Neural cell (in vitro differentiated cells): ENCODE measurements at regions not wholly inside any gene's neighbourhood (a gene's known extent, or its start where the extent isn't known, plus 50 kb on each side); places are given as distances from the start of the nearest gene placed in this dataset.

Source experiments
- H2AFZ ChIP-seq: fragments of 200-600, 300-800 bp; sonication (generic), shearing (Covaris generic); 2 replicates; pipeline ENCODE4 v1.6.0; 2014; ENCODE audit warnings: low read depth, mild to moderate bottlenecking, antibody characterized with exemption, low read length, moderate library complexity
- H3F3A ChIP-seq: fragments of 200-600 bp; shearing (Covaris generic); 2 replicates; pipeline ENCODE4 v1.6.1; 2016; ENCODE audit warnings: mild to moderate bottlenecking, moderate library complexity, mixed read lengths, antibody characterized with exemption, low read length; ENCODE audit not compliant: insufficient read depth, poor library complexity, severe bottlenecking
- H3K27ac ChIP-seq: fragments of 200-600, 300-800 bp; sonication (generic), shearing (Covaris generic); 2 replicates; pipeline ENCODE4 v1.5.1; 2014; ENCODE audit warnings: mild to moderate bottlenecking, low read length, moderate library complexity
- H3K27me3 ChIP-seq: fragments of 300-800, 200-600 bp; sonication (generic), shearing (Covaris generic); 2 replicates; pipeline ENCODE4 v1.6.0; 2014; ENCODE audit warnings: mild to moderate bottlenecking, low read depth, low read length, moderate library complexity; ENCODE audit not compliant: insufficient read depth
- H3K36me3 ChIP-seq: fragments of 300-800, 200-600 bp; sonication (generic), shearing (Covaris generic); 2 replicates; pipeline ENCODE4 v1.5.1; 2014; ENCODE audit warnings: mild to moderate bottlenecking, antibody characterized with exemption, low read length, moderate library complexity; ENCODE audit not compliant: insufficient read depth
- H3K4me2 ChIP-seq: fragments of 300-800, 200-600 bp; sonication (generic), shearing (Covaris generic); 2 replicates; pipeline ENCODE4 v1.6.0; 2014; ENCODE audit warnings: mild to moderate bottlenecking, low read length
- H3K4me3 ChIP-seq: fragments of 300-800, 200-600 bp; sonication (generic), shearing (Covaris generic); 2 replicates; pipeline ENCODE4 v1.5.1; 2014; ENCODE audit warnings: mild to moderate bottlenecking, low read length, moderate library complexity
- H3K79me2 ChIP-seq: fragments of 200-600 bp; shearing (Covaris generic); replicated peaks from 2 replicates; pipeline ENCODE4 v1.6.0; 2014; ENCODE audit warnings: mild to moderate bottlenecking, low read length, moderate library complexity; ENCODE audit not compliant: insufficient read depth
- H3K9ac ChIP-seq: fragments of 300-800, 200-600 bp; sonication (generic), shearing (Covaris generic); 2 replicates; pipeline ENCODE4 v1.6.1; 2016; ENCODE audit warnings: mild to moderate bottlenecking, low read length, mixed read lengths
- H3K9me2 ChIP-seq: fragments of 200-600 bp; shearing (Covaris generic); 2 replicates; pipeline ENCODE4 v1.6.1; 2016; ENCODE audit warnings: mild to moderate bottlenecking, low read length, mixed read lengths; ENCODE audit not compliant: insufficient read depth
- H3K9me3 ChIP-seq: fragments of 200-600, 300-800 bp; sonication (generic), shearing (Covaris generic); 2 replicates; pipeline ENCODE4 v1.6.1; 2016; ENCODE audit warnings: mild to moderate bottlenecking, mixed run types, low read length, moderate library complexity, mixed read lengths
- H4K20me1 ChIP-seq: fragments of 200-600 bp; shearing (Covaris generic); 2 replicates; pipeline ENCODE4 v1.6.1; 2016; ENCODE audit warnings: mild to moderate bottlenecking, mixed run types; ENCODE audit not compliant: insufficient read depth
- CTCF ChIP-seq: fragments of 450-650 bp; IDR thresholded peaks from 2 replicates; pipeline ENCODE4 v1.5.1; 2014; ENCODE audit warnings: antibody characterized with exemption, mild to moderate bottlenecking, moderate library complexity; ENCODE audit not compliant: poor library complexity, severe bottlenecking
- EP300 ChIP-seq: fragments of 450-650 bp; conservative IDR thresholded peaks from 2 replicates; pipeline ENCODE4 v1.6.1; 2014; ENCODE audit warnings: antibody characterized with exemption, mild to moderate bottlenecking, moderate library complexity; ENCODE audit not compliant: poor library complexity, severe bottlenecking
- EZH2 ChIP-seq: fragments of 200-600, 300-800 bp; shearing (Covaris generic), sonication (generic); IDR thresholded peaks from 2 replicates; pipeline ENCODE4 v1.6.1; 2014; ENCODE audit warnings: antibody characterized with exemption, low read length, borderline replicate concordance, mild to moderate bottlenecking; ENCODE audit not compliant: insufficient read depth, poor library complexity, severe bottlenecking
- MXI1 ChIP-seq: fragments of 450-650 bp; conservative IDR thresholded peaks from 2 replicates; pipeline ENCODE4 v1.6.1; 2014; ENCODE audit warnings: antibody characterized with exemption, mild to moderate bottlenecking; ENCODE audit not compliant: poor library complexity, severe bottlenecking
- POLR2AphosphoS5 ChIP-seq: IDR thresholded peaks from 2 replicates; pipeline ENCODE4 v1.6.1; 2012
- RAD21 ChIP-seq: fragments of 450-650 bp; conservative IDR thresholded peaks from 2 replicates; pipeline ENCODE4 v1.6.1; 2014; ENCODE audit warnings: antibody characterized with exemption, mild to moderate bottlenecking, moderate library complexity
- SMC3 ChIP-seq: fragments of 450-650 bp; conservative IDR thresholded peaks from 2 replicates; pipeline ENCODE4 v1.6.1; 2014; ENCODE audit warnings: antibody characterized with exemption, mild to moderate bottlenecking, moderate library complexity; ENCODE audit not compliant: poor library complexity
- TAF1 ChIP-seq: IDR thresholded peaks from 2 replicates; pipeline ENCODE4 v1.6.1; 2012; ENCODE audit warnings: low read depth
- TF ChIP-seq, protein P1 (sequence below): IDR thresholded peaks from 2 replicates; pipeline ENCODE4 v1.6.1; 2012; ENCODE audit warnings: borderline replicate concordance

GRCh38 chr20:60314727-60315126, 356.5 kb downstream of the CDH26 start:
- Histone ChIP-seq H3K9me3 (no peaks in the 10 kb centered on the region), H3K9ac (no peak overlapping the region), H3K79me2 (no peaks in the 10 kb centered on the region), H3K4me2 (no peak overlapping the region), H3K27me3 (no peaks in the 10 kb centered on the region), H3K9me2 (no peaks in the 10 kb centered on the region), H2AFZ (no peak overlapping the region), H3F3A (no peaks in the 10 kb centered on the region), H3K4me3 (no peak overlapping the region), H3K27ac (no peak overlapping the region), H3K36me3 (no peaks in the 10 kb centered on the region), H4K20me1 (no peaks in the 10 kb centered on the region)
- TF ChIP-seq EZH2 (no peak), RAD21 (no peak), MXI1 (no peak), EP300 (no peak), POLR2AphosphoS5 (no peak), SMC3 (no peak), TAF1 (no peak), CTCF (no peak)
- TF ChIP-seq, protein P1, sequence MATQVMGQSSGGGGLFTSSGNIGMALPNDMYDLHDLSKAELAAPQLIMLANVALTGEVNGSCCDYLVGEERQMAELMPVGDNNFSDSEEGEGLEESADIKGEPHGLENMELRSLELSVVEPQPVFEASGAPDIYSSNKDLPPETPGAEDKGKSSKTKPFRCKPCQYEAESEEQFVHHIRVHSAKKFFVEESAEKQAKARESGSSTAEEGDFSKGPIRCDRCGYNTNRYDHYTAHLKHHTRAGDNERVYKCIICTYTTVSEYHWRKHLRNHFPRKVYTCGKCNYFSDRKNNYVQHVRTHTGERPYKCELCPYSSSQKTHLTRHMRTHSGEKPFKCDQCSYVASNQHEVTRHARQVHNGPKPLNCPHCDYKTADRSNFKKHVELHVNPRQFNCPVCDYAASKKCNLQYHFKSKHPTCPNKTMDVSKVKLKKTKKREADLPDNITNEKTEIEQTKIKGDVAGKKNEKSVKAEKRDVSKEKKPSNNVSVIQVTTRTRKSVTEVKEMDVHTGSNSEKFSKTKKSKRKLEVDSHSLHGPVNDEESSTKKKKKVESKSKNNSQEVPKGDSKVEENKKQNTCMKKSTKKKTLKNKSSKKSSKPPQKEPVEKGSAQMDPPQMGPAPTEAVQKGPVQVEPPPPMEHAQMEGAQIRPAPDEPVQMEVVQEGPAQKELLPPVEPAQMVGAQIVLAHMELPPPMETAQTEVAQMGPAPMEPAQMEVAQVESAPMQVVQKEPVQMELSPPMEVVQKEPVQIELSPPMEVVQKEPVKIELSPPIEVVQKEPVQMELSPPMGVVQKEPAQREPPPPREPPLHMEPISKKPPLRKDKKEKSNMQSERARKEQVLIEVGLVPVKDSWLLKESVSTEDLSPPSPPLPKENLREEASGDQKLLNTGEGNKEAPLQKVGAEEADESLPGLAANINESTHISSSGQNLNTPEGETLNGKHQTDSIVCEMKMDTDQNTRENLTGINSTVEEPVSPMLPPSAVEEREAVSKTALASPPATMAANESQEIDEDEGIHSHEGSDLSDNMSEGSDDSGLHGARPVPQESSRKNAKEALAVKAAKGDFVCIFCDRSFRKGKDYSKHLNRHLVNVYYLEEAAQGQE: no peak

DNA sequence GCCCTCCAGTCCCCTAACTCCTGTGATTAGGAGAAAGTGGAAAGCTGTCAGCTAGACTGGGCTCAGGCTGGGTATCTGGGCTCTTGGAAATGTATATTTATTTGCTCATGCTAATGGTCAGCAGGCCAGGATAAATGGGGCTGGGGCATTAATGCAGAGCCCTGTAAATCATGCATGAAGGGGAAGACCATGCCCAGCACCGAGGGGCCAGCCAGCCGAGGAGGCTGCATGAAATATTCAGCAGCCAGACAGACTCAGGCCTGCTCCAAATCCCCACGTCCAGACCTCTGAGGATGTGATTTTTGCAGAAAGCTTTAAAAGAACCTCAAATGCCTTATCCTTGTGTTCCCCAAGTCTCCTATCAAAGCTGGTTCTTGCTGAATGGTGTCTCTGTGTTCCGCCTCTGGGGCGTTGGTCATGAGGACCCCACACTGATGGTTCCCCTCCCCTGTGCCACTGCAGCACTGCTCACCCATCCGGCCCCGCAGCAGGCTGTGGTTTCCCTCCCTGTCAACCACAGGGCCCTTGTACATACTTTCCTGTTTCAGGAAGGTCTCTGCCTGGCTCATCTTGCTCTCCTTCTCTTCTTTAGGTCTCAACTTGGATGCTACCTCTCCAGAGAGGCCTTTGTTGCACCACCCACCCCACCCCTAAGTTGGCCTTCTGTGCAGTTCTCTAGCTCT, 358.4 kb downstream of the CDH26 start:
- no peaks in the 10 kb centered on the region for H3K9me3 ChIP-seq
- H3K9me2 ChIP-seq: no peaks in the 10 kb centered on the region
- H3K36me3 ChIP-seq: no peaks in the 10 kb centered on the region
- no peak overlapping the region for H2AFZ ChIP-seq
- H3K27me3 ChIP-seq: no peaks in the 10 kb centered on the region
- no peak overlapping the region for H3K27ac ChIP-seq
- no peak overlapping the region for H3K4me2 ChIP-seq
- no peaks in the 10 kb centered on the region for H3F3A ChIP-seq
- TF ChIP-seq EP300: no peak
- TF ChIP-seq MXI1: no peak
- TF ChIP-seq POLR2AphosphoS5: no peak
- TF ChIP-seq, protein P1: no peak
- TF ChIP-seq SMC3: no peak
- TF ChIP-seq EZH2: no peak
- TF ChIP-seq RAD21: no peak
- no peak for TF ChIP-seq CTCF
- TF ChIP-seq TAF1: no peak
- H3K9ac ChIP-seq: no peak overlapping the region
- no peak overlapping the region for H3K4me3 ChIP-seq
- no peaks in the 10 kb centered on the region for H3K79me2 ChIP-seq
- no peaks in the 10 kb centered on the region for H4K20me1 ChIP-seq
